Heart left ventricle (tissue), 16 donors: ENCODE measurements at regions not wholly inside any gene's neighbourhood (a gene's known extent, or its start where the extent isn't known, plus 50 kb on each side); places are given as distances from the start of the nearest gene placed in this dataset.

Experiments used
- ATAC-seq, 4 donors: fragments of 200-7000 bp; cut with Tn5 transposase; one replicate each; pipeline ENCODE4 v1.9.1; 2020 to 2022; ENCODE audit warnings: moderate library complexity in 4 of 4, mild to moderate bottlenecking in 3 of 4, moderate number of reproducible peaks in 1 of 4
- DNase-seq, 5 donors: peaks; one replicate each; pipeline ENCODE4 v3.0.0-alpha.2; 2020
- H3K27ac ChIP-seq, 12 donors: fragments of 200-600 bp; sonication (generic) in 4 of 12; one replicate each; pipeline versions ENCODE4 v1.5.0 to v1.8.0; 2016 to 2022; ENCODE audit warnings: mild to moderate bottlenecking in 2 of 12
- H3K27me3 ChIP-seq, 9 donors: fragments of 200-600 bp; sonication (generic) in 2 of 9; one replicate each; pipeline versions ENCODE4 v1.5.1 to v1.8.0; 2016 to 2022; ENCODE audit warnings: mild to moderate bottlenecking in 3 of 9
- H3K36me3 ChIP-seq, 9 donors: fragments of 200-600 bp; sonication (generic) in 2 of 9; one replicate each; pipeline versions ENCODE4 v1.5.0 to v1.8.0; 2018 to 2022; ENCODE audit warnings: mild to moderate bottlenecking in 2 of 9
- H3K4me1 ChIP-seq, 12 donors: fragments of 200-600 bp; sonication (generic) in 4 of 12; one replicate each; pipeline versions ENCODE4 v1.5.0 to v1.8.0; 2016 to 2022; ENCODE audit warnings: mild to moderate bottlenecking in 3 of 12
- H3K4me3 ChIP-seq, 12 donors: fragments of 200-600 bp; sonication (generic) in 4 of 12; one replicate each; pipeline versions ENCODE4 v1.5.0 to v1.8.0; 2017 to 2022; ENCODE audit warnings: mild to moderate bottlenecking in 9 of 12, moderate library complexity in 4 of 12
- H3K9me3 ChIP-seq, 12 donors: fragments of 200-600 bp; sonication (generic) in 4 of 12; one replicate each; pipeline versions ENCODE4 v1.5.0 to v1.8.0; 2016 to 2022; ENCODE audit warnings: mild to moderate bottlenecking in 1 of 12
- CTCF ChIP-seq, 12 donors: fragments of 200-600 bp; sonication (generic) in 4 of 12; IDR thresholded peaks; one replicate each; pipeline versions ENCODE4 v1.5.0 to v1.8.0; 2018 to 2022; ENCODE audit warnings: antibody characterized with exemption in 12 of 12, mild to moderate bottlenecking in 5 of 12
- POLR2A ChIP-seq, 2 donors: fragments of 450-650 bp; IDR thresholded peaks; one replicate each; pipeline ENCODE4 v1.6.1; 2017; ENCODE audit warnings: antibody characterized with exemption in 2 of 2, mild to moderate bottlenecking in 2 of 2, moderate library complexity in 2 of 2
- WGBS, 4 donors: extraction: QIAGEN DNeasy Blood & Tissue Kit in 2 of 4; methylation state at CpG; one replicate each; pipeline versions ENCODE4 v1.1.5 to v1.1.7; 2013 to 2018; 5-methylcytosine and 5-hydroxymethylcytosine counted together
- intact Hi-C, 10 donors: fragments of 100-400 bp; cut with DNase I; formaldehyde crosslinking; loops; one replicate each; pipeline versions ENCODE4 v1.11.1 to v1.14.2; 2022
- donor health status: ischemic (EF 13 %, LVEDD 7.1; RV severe dilation, severe dysfunction).
- donor health status: healthy with polysubstance abuse.
- donor health status: DM: no; HTN: yes; CAD: no.
- donor health status: DM: no; HTN: no; CAD: no.
- donor health status: ischemic (EF 25% LVEDD 6.9; RV normal size, moderate dysfunction).
- donor health status: ischemic (EF 25% LVEDD 5.7; RV mildly dilated, moderate dysfunction).
- donor health status: healthy.
- donor health status: DM: yes; HTN: yes; CAD: no.
- donor health status: ischemic (EF 35%, LVEDD 5.7; RV mildly dilated, moderate dysfunction).
- donor health status: nonischemic (EF 11% LVEDD 7.7; RV severe dilation, severe dysfunction).
- donor health status: DM: yes; HTN: yes; CAD: no.
- donor health status: PGD.
- donor health status: ischemic (EF 29% LVEDD 5.4; RV normal size, mild dysfunction).
- donor health status: nonischemic (EF 23%, LVEDD 6.1; RV moderate dilation, normal function).

DNA sequence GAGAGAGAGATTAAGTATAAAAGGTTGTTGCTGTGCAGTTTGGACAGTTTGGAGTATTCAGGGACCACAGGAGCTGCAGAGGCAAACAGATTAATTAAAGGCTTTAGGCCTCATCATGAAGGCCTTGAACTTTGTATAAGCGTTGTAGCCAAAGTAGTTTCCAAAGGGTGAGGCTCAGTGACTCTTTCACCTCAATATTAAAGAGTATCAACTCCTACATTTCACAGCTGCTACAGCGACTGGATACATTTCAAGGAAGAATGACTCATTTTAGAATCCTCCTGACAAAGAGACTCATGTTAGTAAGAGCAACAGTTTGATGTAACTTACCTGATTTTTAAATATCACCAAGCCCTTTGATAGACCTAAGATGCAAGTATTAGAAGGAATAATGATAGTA, 355.5 kb downstream of the HLX start:
- TF ChIP-seq POLR2A (IDR thresholded peaks at IDR 0.05) (no peak), CTCF (IDR thresholded peaks at IDR 0.05) (no peak)
- 66 to 76% (median 70%) methylated on average over 2 of the region's 2 CpGs for WGBS, 4 donors
- Histone ChIP-seq H3K4me3 (no peak overlapping the region), H3K4me1 (peaks cover 0 to 16% (median 4%) of the 10 kb centered on the region in 12 donors), H3K9me3 (no peaks in the 10 kb centered on the region), H3K27me3 (no peaks in the 10 kb centered on the region), H3K36me3 (no peaks in the 10 kb centered on the region), H3K27ac (peak overlapping the region in 1 of 12 donors; percentile 27)
- ATAC-seq (no peak), DNase-seq (no peak)
- intact Hi-C loops = no loop called here

- DNase-seq (no peak), ATAC-seq (no peak)
- 94 to 98% (median 97%) methylated on average over 3 of the region's 3 CpGs for WGBS, 4 donors
- Histone ChIP-seq H3K27me3 (no peaks in the 10 kb centered on the region), H3K9me3 (no peaks in the 10 kb centered on the region), H3K27ac (no peak overlapping the region), H3K36me3 (no peaks in the 10 kb centered on the region), H3K4me3 (no peak overlapping the region), H3K4me1 (peaks cover 0 to 12% (median 0%) of the 10 kb centered on the region in 12 donors)
- TF ChIP-seq POLR2A (IDR thresholded peaks at IDR 0.05) (no peak), CTCF (IDR thresholded peaks at IDR 0.05) (no peak)
- intact Hi-C loops = no loop called here
Observed at GRCh38 chr1:221237587-221237986, 358.3 kb downstream of the HLX start.

DNA sequence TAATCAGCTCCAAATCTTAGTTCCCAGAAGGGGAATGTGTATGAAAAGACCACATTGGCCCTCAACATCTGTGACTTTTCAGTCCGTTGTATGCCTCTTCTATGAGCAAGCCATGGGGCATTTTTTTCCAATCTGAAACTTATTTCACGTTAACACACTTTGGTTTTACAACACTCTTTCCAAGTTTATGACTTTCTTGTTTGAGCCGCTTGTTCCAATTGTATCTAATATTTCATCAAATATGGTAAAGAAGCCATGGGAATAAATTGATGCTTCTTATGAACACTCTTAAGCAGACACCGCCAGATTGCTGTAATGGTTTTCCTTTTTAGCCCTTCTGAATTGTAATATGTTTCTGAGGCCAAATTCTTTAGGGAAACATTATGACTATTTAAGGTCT, 359.9 kb downstream of the HLX start:
- intact Hi-C loops = no loop called here

GRCh38 chr1:221239792-221240191, 360.5 kb downstream of the HLX start:
- intact Hi-C loops = no loop called here

More for the DNA sequence above, 359.9 kb downstream of the HLX start:
- H3K4me1 ChIP-seq = peaks cover 0 to 12% (median 0%) of the 10 kb centered on the region in 12 donors
- DNase-seq (no peak), ATAC-seq (no peak)
- H3K27me3 ChIP-seq = no peaks in the 10 kb centered on the region
- 93 to 96% (median 95%) methylated on average over 4 of the region's 4 CpGs for WGBS, 4 donors
- H3K27ac ChIP-seq = no peak overlapping the region
- no peak overlapping the region for H3K4me3 ChIP-seq
- TF ChIP-seq CTCF (IDR thresholded peaks at IDR 0.05) (no peak), POLR2A (IDR thresholded peaks at IDR 0.05) (no peak)
- H3K9me3 ChIP-seq = no peaks in the 10 kb centered on the region
- no peaks in the 10 kb centered on the region for H3K36me3 ChIP-seq

More at GRCh38 chr1:221239792-221240191, 360.5 kb downstream of the HLX start:
- Histone ChIP-seq H3K4me1 (peaks cover 0 to 12% (median 0%) of the 10 kb centered on the region in 12 donors), H3K27me3 (no peaks in the 10 kb centered on the region), H3K27ac (no peak overlapping the region), H3K36me3 (no peaks in the 10 kb centered on the region), H3K4me3 (no peak overlapping the region), H3K9me3 (no peaks in the 10 kb centered on the region)
- TF ChIP-seq CTCF (IDR thresholded peaks at IDR 0.05) (no peak), POLR2A (IDR thresholded peaks at IDR 0.05) (no peak)
- WGBS, 4 donors = 95 to 97% (median 96%) methylated on average over 9 of the region's 9 CpGs
- ATAC-seq (no peak), DNase-seq (no peak)
